ENCODE measurements at regions not wholly inside any gene's neighbourhood (a gene's known extent, or its start where the extent isn't known, plus 50 kb on each side); places are given as distances from the start of the nearest gene placed in this dataset.
"Not testable (repeated sequence)": the region's sequence is repeated elsewhere in the genome, so short reads cannot be mapped to it uniquely, and the experiment has no call there.

DNA sequence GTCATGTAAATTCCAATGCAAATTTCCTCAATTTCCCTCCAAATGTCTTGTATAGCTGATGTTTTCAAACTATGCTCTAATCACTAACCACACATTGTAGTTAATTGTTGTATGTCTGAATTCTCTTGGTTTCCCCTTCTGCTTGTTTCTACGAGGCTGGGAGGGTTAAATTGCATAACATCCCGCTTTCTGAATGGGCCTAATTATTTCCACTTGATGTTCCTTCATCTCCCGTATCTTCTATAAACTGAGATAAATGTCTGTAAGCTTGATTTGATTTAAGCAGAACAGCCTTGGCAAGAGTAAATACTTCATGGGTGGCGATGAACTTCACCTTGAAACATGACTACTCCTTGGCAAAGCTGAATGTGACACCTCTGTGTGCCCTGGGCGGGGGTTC lies 72.2 kb downstream of the SERINC2 start:
- DNase-seq, result no peak

DNA sequence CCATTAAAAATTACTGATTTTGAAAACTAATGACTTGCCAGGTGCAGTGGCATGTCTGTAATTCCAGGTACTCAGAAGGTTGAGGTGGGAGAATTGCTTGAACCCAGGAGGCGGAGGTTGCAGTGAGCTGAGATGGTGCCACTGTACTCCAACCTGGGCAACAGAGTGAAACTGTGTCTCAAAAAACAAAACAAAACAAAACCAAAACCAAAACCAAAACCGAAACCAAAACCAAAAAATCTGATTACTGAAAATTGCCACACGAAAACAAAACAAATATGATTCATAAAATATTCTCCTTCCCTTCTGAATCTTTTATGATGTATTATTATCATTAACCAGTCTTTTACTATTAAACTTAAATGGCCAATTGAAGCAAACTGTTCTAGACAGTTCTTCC lies 74.1 kb downstream of the SERINC2 start:
- peak; percentile 50 for DNase-seq

DNA sequence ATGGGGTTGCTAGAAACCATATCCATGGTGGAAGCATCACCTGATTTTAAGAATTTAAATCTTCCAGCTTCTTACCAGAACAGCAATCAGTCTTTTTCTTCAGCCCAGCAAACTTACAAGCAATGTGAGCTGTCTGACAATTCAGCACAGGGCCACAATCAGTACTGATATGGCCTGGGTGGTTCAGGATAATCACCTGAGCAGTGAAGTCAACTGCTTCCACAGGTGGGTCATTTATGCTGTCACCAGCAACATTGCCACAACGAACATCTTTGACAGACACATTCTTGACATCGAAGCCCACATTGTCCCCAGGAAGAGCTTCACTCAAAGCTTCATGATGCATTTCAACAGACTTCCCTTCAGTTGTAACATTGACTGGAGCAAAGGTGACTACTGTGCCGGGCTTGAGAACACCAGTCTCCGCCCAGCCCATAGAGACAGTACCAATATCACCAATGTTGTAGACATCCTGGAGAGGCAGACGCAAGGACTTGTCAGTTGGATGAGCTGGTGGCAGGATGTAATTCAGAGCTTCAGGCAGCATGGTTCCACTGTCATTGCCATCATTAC lies 74.8 kb downstream of the SERINC2 start:
- no peak for DNase-seq

DNA sequence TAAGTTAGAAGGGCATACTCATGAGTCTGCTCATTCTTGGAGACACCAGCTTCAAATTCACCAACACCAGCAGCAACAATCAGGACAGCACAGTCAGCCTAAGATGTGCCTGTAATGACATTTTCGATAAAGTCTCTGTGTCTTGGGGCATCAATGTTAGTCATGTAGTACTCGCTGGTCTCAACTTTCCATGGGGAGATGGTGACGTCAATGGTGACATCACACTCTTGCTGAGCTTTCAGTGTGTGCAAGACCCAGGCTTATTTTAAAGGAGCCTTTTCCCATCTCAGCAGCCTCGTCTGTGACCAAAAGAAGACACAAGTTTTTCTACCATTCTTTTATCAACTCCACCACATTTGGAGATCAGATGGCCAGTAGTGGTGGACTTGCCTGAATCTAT lies 75.5 kb downstream of the SERINC2 start:
- DNase-seq, result no peak

DNA sequence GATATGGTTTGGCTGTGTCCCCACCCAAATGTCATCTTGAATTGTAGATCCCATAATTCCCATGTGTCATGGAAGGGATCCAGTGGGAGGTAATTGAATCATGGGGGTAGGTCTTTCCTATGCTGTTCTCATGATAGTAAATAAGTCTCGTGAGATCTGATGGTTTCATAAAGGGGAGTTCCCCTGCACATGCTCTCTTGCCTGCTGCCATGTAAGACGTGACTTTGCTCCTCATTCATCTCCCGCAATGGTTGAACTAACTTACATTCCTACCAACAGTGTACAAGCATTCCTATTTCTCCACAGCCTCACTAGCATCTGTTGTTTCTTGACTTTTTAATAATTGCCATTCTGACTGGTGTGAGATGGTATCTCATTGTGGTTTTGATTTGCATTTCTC lies 76.6 kb downstream of the SERINC2 start:
- DNase-seq, result not testable (repeated sequence)

DNA sequence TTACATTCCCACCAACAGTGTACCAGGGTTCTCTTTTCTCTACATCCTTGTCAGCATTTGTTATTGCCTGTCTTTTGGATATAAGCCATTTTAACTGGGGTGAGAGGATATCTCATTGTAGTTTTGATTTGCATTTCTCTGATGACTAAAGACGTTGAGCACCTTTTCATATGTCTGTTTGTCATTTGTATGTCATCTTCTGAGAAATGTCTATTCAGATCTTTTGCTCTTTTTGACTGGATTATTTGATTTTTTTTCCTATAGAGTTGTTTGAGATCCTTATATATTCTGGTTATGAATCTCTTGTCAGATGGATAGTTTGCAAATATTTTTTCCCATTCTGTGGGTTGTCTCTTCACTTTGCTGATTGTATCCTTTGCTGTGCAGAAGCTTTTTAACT lies 77.6 kb downstream of the SERINC2 start:
- DNase-seq, result not testable (repeated sequence)

DNA sequence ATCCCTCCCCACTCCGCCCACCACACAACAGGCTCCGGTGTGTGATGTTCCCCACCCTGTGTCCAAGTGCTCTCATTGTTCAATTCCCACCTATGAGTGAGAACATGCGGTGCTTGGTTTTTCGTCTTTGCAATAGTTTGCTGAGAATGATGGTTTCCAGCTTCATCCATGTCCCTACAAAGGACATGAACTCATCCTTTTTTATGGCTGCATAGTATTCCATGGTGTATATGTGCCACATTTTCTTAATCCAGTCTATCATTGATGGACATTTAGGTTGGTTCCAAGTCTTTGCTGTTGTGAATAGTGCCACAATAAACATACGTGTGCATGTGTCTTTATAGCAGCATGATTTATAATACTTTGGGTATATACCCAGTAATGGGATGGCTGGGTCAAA lies 81.0 kb upstream of the TINAGL1 start:
- DNase-seq, result not testable (repeated sequence)

DNA sequence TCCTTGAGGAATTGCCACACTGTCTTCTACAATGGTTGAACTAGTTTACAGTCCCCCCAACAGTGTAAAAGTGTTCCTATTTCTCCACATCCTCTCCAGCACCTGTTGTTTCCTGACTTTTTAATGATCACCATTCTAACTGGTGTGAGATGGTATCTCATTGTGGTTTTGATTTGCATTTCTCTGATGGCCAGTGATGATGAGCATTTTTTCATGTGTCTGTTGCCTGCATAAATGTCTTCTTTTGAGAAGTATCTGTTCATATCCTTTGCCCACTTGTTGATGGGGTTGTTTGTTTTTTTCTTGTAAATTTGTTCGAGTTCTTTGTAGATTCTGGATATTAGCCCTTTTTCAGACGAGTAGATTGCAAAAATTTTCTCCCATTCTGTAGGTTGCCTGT lies 80.5 kb upstream of the TINAGL1 start:
- not testable (repeated sequence) for DNase-seq

DNA sequence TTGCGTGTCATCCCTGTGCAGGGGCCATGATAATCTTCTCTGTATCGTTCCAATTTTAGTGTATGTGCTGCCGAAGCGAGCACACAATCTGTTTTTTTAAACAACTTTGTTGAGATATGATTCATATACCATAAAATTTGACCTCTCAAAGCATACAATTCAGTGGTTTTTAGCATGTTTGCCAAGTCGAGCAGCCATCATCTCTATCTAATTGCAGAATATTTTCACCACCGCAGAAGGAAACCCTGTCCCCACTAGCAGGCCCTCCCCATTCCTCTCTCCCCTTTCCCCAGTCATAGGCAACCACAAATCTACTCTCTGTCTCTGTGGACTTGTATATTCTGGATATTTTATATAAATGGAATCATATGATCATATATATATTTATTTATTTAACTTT lies 78.7 kb upstream of the TINAGL1 start:
- DNase-seq, result no peak

DNA sequence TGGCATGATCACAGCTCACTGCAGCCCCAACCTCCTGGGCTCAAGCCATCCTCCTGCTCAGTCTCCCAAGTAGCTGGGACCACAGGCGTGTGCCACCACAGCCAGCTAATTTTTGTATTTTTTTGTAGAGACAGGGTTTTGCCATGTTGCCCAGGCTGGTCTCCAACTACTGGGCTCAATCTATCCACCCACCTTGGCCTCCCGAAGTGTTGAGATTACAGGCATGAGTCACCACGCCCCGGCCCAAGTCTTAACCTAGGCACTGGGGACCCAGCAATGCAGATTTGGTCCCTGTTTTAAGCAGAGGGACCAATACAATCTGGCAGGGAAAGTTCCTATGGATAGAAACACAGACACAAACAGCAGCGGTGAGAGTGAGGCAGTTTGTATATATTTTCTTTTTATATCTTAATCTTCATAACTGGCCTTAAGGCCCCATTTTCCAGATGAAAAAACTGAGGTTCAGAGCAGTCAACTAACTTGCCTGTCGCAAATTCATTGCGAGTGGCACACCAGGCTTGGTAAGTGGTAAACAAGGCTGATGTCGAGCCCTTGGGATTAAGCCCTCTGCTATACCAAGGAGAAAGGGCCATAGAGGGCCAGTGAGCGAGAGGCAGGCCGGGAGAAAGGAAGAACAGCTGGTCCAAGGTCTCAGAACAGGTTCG lies 77.8 kb upstream of the TINAGL1 start:
- DNase-seq, result no peak

DNA sequence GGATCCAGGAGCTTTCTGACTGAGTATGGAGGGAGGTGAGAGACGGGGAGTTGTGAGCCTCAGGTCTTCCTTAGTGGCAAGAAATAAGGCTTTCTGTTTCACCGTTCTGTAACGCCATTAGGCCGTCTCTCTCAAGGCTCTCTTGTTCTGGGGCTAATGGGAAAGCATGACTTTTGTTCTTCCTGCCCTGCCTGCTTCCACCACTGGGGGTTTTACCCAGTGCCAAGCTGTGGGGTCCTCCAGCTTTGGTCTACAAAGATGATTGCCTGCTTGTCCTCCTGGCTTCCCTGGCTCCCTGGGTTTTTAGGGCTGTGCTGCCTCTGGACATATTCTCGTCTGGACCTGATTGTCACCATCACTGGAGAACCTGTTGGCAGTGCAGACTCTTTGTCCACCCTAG lies 74.8 kb upstream of the TINAGL1 start:
- DNase-seq, result no peak

DNA sequence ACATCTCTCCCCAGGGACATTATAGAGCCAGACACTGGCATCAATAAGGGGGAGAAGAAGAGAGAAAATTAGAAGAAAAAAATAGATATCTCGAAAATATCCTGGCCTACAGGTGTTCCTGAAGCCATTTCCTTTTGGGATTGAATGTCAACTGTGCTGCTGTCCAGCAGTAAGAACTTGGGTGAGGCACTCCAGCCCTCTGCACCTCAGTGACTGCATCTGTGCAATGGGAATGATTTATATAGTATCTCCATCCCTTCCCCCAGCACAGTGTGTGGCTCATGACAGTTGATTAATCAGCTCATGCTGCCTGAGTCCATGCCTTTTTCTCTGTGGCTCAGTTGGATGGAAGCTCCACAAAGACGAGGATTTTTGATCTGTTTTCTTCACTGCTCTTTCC lies 74.1 kb upstream of the TINAGL1 start:
- DNase-seq, result no peak

DNA sequence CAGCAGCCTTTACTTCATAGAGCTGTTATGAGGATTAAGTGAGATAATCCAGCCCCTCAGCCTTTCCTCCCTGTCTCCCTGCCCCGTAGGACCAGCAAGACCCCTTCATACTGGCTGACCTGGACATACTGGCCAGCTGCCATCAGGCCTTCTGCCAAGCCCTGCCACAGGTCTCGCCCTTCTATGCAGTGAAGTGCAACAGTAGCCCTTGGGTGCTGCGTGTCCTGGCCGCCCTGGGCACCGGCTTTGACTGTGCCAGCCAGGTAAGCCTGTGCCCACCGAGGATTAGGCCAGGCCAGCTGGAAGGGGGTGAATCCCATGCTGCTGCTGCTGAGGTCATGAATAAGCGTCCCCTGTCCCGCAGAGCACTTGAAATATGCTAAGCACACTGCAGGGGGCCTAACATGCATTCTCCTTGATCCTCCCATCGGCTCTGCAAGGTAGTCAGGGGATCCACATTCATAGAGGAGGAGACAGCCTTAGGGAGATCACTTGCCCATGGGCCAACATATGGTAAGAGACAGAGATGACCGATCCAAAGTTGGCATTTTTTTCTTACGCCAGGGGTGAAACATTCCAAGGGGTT lies 73.3 kb upstream of the TINAGL1 start:
- no peak for DNase-seq

DNA sequence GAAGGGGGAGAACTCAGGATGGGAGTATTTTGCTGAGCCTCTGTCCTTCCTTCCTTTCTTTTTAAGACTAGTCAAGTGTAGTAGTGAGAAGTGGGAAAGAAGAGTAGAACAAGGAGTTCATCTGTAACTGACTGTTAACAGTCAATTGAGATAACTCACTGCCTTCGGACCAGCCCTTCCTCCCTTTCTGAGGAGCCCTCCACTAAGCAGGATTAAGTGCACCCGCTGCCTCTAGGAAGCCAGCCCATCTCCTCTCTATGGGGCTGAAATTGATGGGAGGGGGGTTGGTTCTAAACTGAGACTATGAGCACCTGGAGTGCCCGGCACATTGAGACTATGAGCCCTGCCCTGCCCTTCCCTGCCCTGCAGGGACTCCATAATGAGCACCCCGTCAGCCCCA lies 72.7 kb upstream of the TINAGL1 start:
- no peak for DNase-seq

DNA sequence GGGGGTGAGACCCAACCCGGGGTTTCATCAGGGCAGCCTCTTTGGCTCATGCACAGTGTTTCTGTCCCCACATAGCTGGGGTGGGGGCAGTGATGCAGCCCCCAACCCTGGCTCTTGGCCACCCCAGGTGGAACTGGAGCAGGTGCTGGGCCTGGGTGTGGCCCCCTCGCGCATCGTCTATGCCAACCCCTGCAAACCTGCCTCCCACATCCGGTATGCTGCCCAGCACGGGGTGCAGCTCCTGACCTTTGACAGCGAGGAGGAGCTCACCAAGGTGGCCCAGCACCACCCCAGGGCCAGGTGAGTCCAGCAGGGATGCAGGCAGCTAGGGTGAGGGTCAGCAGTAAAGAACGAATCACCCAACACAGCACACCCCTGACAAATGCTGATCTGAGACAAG lies 72.3 kb upstream of the TINAGL1 start:
- no peak for DNase-seq

DNA sequence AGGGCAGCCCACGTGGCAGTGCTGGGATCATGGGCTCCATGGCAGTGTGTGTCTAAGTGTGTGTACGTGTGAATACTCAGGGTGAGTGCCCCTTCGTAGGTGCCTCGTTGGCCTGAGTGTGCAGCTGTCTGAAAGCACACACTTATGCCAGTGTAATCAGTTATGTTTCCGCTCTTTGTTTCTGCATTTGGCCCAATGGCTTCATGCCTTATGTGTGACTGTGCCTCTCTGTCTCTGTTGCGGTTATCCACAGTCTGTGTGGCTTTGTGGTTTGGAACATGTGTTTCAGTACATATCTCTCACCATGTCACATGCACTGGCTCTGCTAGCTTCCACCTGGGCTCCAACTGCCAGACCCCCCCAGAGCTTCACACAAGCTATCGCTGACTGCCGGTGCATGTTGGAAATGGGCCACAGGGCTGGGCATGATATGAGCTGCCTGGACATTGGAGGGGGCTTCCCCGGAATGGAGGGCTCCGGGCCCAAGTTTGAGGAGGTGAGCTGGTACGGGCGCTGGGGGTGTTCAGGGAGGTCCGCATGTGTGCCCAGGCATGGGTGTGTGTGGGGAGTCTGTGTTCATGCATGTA lies 70.3 kb upstream of the TINAGL1 start:
- no peak for DNase-seq

DNA sequence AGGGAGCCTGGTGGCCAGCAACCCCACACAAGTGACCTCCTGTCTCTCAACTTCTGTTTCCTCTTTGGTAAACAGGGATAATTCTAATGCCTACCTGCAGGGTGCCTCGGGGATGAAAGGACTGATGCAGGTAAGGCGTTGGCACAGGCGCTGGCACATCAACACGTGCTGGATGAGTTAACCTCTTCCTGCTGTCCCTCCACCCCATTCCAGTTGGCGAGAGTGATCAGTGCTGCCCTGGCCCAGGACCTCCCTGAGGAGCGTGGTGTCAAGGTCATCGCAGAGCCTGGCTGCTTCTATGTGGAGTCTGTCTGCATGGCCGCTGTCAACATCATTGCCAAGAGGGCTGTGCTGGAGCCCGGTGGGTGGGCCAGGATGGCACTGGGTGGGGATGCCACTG lies 69.1 kb upstream of the TINAGL1 start:
- no peak for DNase-seq

DNA sequence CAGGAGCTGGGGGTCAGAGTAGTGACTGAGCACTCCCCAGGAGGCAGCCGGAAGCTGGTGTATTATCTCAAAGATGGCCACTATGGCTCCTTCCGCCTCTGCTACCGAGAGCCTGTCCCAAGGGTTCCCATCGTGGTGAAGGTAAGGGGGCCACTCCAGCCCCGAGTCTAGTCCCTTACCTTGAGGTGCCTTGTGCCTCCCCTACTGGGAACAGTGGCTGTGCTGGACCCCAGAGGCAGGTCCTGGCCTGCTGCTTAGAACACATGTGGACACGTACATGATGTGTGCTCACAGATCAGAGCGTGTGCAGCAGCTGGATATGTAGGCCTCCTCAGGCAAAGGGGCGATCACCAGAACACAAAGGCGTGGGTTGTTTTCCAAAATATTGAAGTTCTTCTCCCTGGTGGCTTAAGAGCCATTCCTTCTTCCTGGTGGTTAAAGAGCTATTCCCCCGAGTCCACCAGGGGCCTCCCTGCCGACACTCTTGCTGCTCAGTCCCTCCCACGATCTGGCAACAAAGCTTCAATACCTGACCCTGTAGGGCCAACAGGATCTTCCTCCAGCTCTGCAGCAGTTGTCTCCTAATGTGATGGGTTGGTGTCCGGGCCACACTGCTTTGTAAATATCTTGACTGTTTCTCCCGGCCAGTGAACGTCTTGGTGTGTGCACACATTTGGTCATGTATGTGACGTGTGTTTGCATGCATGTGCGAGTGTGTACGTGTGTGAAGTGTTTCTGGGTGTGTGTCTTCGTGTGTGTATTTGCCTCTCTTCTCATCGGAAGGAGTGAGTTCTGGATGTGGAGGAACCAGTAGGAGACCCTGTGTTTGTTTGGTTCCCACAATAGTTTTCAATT lies 68.4 kb upstream of the TINAGL1 start:
- DNase-seq, result no peak

DNA sequence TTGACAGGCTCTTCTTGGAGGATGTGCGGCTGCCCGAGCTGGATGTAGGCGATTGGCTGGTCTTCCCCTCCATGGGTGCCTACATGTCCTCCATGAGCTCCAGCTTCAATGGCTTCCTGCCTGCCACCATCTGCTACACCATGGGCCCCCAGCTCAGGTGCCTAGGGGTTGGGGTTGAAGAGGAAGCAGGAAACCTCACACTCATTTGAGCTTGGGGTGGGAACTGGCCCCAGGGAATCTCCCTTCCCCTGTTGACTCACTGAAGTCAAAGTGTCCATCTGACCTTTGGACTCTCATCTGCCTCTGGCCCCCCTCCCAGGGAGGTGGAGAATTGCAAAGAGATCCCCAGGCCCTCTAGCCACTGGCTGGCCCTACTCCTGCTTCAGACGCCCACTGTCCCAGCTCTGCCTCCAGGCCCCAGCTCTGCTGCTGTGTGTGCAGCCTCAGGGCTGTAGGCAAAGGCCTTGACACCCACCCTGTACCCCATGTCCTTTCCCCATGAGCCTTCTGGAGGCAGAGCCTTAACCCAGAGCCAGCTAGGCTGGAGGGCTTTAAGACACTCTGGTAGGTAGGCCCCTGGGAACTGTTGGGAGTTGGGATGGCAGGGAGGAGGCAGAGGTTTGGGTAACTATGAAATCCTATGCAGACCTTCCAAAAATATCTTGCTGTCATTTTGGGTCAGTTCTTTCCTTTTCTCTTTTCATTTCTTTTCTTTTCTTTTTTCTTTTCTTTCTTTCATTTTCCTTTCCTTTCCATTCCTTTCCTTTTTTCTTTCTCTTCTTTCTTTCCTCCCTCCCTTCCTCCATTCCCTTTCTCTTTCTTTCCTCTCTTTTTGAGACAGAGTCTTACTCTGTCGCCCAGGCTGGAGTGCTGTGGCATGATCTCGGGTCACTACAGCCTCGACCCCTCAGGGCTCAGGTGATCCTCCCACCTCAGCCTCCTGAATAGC lies 66.9 kb upstream of the TINAGL1 start:
- DNase-seq, result no peak

DNA sequence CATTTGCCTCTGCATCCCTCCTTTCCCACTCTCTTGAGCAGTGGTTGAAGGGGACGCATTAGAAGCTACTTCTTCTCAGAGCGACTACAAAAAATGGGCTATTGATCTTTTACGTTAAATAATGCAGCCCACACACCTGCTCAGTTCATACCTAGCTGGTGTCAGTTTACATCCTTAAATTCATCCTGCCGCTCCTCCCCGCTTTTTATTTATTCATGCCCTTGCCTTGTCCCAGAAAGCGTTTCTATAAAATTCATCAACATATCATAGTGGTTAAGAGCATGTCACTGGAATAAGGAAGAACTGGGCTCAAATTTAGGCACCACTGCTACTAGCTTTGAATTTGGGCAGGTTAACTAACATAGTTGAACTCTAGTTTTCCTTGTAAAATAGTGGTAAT lies 66.0 kb upstream of the TINAGL1 start:
- DNase-seq, result no peak

DNA sequence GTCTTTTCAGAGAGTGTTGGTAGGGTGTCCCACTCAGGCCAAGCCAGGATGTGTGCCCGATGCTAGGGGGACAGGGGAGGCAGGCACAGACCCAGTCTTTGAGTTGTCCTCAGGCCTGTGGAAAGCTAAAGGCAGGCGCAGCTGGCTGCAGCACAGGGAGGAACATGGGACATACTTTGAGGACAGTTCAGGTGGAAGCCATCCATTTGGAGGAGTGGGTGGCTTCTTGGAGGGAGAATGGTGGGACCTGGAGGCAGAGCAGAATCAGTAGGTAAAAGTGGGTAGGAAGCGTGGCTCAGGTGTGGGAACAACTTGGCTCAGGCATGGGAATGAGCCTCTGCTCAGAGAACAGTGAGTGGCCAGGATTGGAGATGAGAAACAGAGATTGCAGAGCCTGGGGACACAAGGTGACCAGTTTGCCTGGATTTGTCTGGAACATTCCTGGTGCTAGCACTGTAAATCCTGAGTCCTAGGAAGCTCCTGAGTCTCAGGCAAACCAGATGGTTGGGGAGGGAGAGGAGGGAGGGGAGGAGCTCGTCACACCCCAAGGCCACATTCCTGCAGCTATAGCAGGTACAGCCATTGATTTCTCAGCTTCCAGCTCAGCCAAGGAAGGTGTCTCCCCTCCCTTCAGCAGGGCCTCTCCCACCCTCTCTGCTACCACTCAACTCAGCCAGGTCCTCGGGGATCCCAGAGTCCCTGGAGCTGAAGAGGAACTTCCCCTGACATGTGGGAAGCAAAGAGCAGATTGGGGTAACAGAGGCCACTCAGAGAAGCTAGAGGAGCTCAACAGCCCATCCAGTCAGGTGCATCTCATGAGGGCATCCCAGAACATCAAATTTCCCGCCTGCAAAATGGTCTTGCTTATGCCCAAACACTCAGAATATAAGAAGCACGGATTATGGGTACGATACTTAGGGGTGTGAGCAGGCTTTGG lies 65.2 kb upstream of the TINAGL1 start:
- no peak for DNase-seq

All from CD4-positive, alpha-beta T cell treated with Interleukin-12 subunit alpha and Interleukin-12 subunit beta, for 1 hour (primary cell).